Fibroblast of lung (primary cell): ENCODE measurements at regions not wholly inside any gene's neighbourhood (a gene's known extent, or its start where the extent isn't known, plus 50 kb on each side); places are given as distances from the start of the nearest gene placed in this dataset.

Experiments used
- DNase-seq, 2 donors: peaks; one replicate each; pipeline versions ENCODE4 v3.0.0 to v3.0.0-alpha.2; 2010; ENCODE audit warnings: low read depth in 2 of 2
- H2AFZ ChIP-seq: 2 replicates; pipeline ENCODE4 v1.5.1; 2012; ENCODE audit warnings: low read length, control low read depth, inconsistent platforms
- H3K27ac ChIP-seq: 2 replicates; pipeline ENCODE4 v1.5.1; 2011; ENCODE audit warnings: low read length, control low read depth; ENCODE audit not compliant: insufficient read depth
- H3K27me3 ChIP-seq: 2 replicates; pipeline ENCODE4 v1.5.1; 2011; ENCODE audit warnings: mild to moderate bottlenecking, low read length; ENCODE audit not compliant: control insufficient read depth, insufficient read depth
- H3K36me3 ChIP-seq: 2 replicates; pipeline ENCODE4 v1.5.1; 2011; ENCODE audit warnings: low read length; ENCODE audit not compliant: control insufficient read depth, insufficient read depth
- H3K4me1 ChIP-seq: 2 replicates; pipeline ENCODE4 v1.5.1; 2011; ENCODE audit warnings: low read length; ENCODE audit not compliant: control insufficient read depth, insufficient read depth; ENCODE audit errors: extremely low read depth
- H3K4me2 ChIP-seq: 2 replicates; pipeline ENCODE4 v1.5.1; 2011; ENCODE audit warnings: low read length, control low read depth; ENCODE audit not compliant: insufficient read depth; ENCODE audit errors: extremely low read depth
- H3K4me3 ChIP-seq, 4 experiments: fragments of 200-600 bp in 1 of 4; sonication (generic) in 1 of 4; replicated peaks in 1 of 4; 2 replicates each; pipeline ENCODE4 v1.5.1; 2011 to 2016; ENCODE audit warnings: low read length in 4 of 4, low read depth in 3 of 4, mild to moderate bottlenecking in 3 of 4, control low read depth in 2 of 4, inconsistent platforms in 1 of 4, mixed read lengths in 1 of 4; ENCODE audit not compliant: insufficient read depth in 1 of 4; ENCODE audit errors: control extremely low read depth in 1 of 4
- H3K79me2 ChIP-seq: 2 replicates; pipeline ENCODE4 v1.5.1; 2012; ENCODE audit warnings: mild to moderate bottlenecking, low read length, inconsistent platforms; ENCODE audit not compliant: control insufficient read depth, insufficient read depth
- H3K9ac ChIP-seq: 2 replicates; pipeline ENCODE4 v1.5.1; 2011; ENCODE audit warnings: mild to moderate bottlenecking, low read length, control low read depth; ENCODE audit not compliant: insufficient read depth
- H3K9me3 ChIP-seq: 2 replicates; pipeline ENCODE4 v1.5.1; 2012; ENCODE audit warnings: low read depth, low read length; ENCODE audit not compliant: control insufficient read depth, insufficient read depth
- H4K20me1 ChIP-seq: 2 replicates; pipeline ENCODE4 v1.5.1; 2011; ENCODE audit warnings: low read length; ENCODE audit not compliant: control insufficient read depth, insufficient read depth; ENCODE audit errors: extremely low read depth
- EZH2 ChIP-seq: IDR thresholded peaks from 2 replicates; pipeline ENCODE4 v1.5.1; 2012; ENCODE audit warnings: low read length, control low read depth, mild to moderate bottlenecking; ENCODE audit errors: missing control alignments
- TF ChIP-seq, protein P1 (sequence below), 2 donors: IDR thresholded peaks in 1 of 2; conservative IDR thresholded peaks in 1 of 2; 1 replicate in 1 of 2; 2 replicates in 1 of 2; pipeline ENCODE4 v1.5.1; 2011 to 2012; ENCODE audit warnings: low read length in 2 of 2, control low read depth in 1 of 2, inconsistent platforms in 1 of 2, low read depth in 1 of 2, mild to moderate bottlenecking in 1 of 2

DNA sequence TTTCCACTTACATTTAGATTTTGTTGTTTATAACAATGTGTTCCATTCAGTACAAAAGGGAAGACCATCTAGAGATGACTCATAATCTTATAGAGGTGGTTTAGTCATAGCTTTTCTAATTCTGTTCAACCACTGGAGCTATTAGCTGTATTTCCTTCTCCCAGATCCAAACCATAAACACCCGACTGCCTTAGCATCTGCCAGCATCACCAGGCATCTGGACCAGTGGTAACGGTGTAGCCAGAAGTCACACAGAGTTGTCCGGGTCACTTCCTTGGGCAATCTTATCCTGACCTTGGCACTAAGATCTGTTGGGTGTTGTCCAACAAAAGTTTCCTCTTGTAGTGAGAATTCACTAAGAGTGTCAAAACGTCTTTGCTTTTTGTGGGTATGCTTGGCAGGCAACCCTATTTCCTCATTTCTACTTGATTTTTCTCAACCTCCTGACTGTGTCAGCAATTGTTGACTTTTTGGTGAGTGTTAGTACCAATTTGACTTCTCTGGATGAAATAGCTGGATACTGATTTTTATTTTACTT is 372.1 kb upstream of the B3GALT2 start:
- Histone ChIP-seq H3K4me2 (no peak overlapping the region), H3K4me3 (no peak overlapping the region), H3K79me2 (no peaks in the 10 kb centered on the region), H3K27ac (no peak overlapping the region), H3K36me3 (no peaks in the 10 kb centered on the region), H3K4me1 (no peaks in the 10 kb centered on the region), H2AFZ (no peak overlapping the region), H3K27me3 (no peaks in the 10 kb centered on the region), H3K9ac (no peak overlapping the region), H3K9me3 (no peaks in the 10 kb centered on the region), H4K20me1 (no peaks in the 10 kb centered on the region)
- TF ChIP-seq, protein P1, sequence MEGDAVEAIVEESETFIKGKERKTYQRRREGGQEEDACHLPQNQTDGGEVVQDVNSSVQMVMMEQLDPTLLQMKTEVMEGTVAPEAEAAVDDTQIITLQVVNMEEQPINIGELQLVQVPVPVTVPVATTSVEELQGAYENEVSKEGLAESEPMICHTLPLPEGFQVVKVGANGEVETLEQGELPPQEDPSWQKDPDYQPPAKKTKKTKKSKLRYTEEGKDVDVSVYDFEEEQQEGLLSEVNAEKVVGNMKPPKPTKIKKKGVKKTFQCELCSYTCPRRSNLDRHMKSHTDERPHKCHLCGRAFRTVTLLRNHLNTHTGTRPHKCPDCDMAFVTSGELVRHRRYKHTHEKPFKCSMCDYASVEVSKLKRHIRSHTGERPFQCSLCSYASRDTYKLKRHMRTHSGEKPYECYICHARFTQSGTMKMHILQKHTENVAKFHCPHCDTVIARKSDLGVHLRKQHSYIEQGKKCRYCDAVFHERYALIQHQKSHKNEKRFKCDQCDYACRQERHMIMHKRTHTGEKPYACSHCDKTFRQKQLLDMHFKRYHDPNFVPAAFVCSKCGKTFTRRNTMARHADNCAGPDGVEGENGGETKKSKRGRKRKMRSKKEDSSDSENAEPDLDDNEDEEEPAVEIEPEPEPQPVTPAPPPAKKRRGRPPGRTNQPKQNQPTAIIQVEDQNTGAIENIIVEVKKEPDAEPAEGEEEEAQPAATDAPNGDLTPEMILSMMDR (conservative IDR thresholded peaks at IDR 0.05 in 1 of 2, IDR thresholded peaks at IDR 0.05 in 1 of 2; ENCODE audit: low read depth in 1 of 2, low read length in 2 of 2), result no peak
- TF ChIP-seq EZH2, result no peak
- DNase-seq, result peak; percentile 91 to 97

DNA sequence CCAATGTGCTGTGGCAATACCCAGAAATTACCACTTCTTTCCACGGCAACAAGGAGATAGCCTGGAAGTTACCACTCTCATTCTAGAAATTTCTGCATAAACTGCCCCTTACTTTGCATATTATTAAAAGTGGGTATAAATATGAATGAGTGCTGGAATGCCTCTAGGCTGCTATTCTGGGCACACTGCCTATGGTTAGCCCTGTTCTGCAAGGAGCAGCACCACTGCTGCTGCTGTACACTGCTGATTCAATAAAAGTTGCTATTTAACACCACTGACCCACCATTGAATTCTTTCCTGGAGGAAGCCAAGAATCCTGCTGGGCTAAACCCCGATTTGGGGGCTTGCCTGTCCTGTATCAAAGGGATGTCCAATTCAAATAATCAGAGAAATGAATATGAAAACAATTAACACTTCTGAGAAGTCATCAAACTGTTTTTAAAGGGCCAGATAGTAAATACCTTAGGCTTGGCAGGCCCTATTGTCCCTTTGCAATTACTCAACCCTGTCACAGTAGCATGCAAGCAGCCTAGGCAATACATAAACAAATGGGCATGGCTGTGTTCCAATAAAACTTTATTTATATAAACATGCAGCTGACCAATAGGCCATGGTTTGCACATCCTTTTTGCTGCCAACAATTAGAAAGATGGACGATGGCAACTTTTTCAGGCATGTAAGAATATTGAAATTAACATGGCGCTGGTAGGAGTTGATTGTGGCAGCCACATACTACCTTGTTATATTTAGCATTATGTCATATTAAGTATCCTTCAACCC is 369.4 kb upstream of the B3GALT2 start:
- no peaks in the 10 kb centered on the region for H3K27me3 ChIP-seq
- H3K9ac ChIP-seq, result no peak overlapping the region
- TF ChIP-seq EZH2, result no peak
- TF ChIP-seq, protein P1 (conservative IDR thresholded peaks at IDR 0.05 in 1 of 2, IDR thresholded peaks at IDR 0.05 in 1 of 2; ENCODE audit: low read depth in 1 of 2, low read length in 2 of 2), result no peak
- H3K27ac ChIP-seq, result no peak overlapping the region
- peak in 1 of 2 donors; percentile 12 for DNase-seq
- no peak overlapping the region for H3K4me3 ChIP-seq
- no peak overlapping the region for H2AFZ ChIP-seq
- no peaks in the 10 kb centered on the region for H3K4me1 ChIP-seq
- no peak overlapping the region for H3K4me2 ChIP-seq
- no peaks in the 10 kb centered on the region for H4K20me1 ChIP-seq
- H3K79me2 ChIP-seq, result no peaks in the 10 kb centered on the region
- no peaks in the 10 kb centered on the region for H3K9me3 ChIP-seq
- no peaks in the 10 kb centered on the region for H3K36me3 ChIP-seq

DNA sequence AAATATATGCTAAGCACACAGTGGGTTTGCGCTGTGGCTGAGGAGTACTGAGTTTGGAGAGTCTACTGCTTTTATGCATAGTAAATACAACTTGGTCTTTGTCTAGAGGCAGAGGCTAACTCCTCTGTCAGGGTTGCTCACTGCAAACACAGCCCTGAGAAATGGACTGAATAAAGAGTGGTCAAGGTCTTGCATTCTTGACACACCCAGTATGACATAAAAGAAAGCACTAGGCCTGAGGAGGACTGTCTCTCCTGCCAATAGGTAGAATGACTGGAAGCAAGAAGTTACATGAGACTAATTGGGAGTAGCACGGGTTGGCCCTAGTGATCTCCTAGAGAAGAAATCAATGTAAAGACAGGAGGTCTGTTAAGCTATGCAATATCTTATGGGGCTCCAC is 367.2 kb upstream of the B3GALT2 start:
- no peak for DNase-seq
- Histone ChIP-seq H3K9me3 (no peaks in the 10 kb centered on the region), H3K4me3 (no peak overlapping the region), H3K4me2 (no peak overlapping the region), H3K36me3 (no peaks in the 10 kb centered on the region), H2AFZ (no peak overlapping the region), H3K79me2 (no peaks in the 10 kb centered on the region), H4K20me1 (no peaks in the 10 kb centered on the region), H3K27me3 (no peaks in the 10 kb centered on the region), H3K4me1 (no peaks in the 10 kb centered on the region), H3K27ac (no peak overlapping the region), H3K9ac (no peak overlapping the region)
- TF ChIP-seq EZH2, result no peak
